Fibroblast of peridontal ligament (primary cell): ENCODE measurements at regions not wholly inside any gene's neighbourhood (a gene's known extent, or its start where the extent isn't known, plus 50 kb on each side); places are given as distances from the start of the nearest gene placed in this dataset.
"Not testable (repeated sequence)": the region's sequence is repeated elsewhere in the genome, so short reads cannot be mapped to it uniquely, and the experiment has no call there.

Experiments
- DNase-seq: peaks from one replicate; pipeline ENCODE4 v3.0.0-alpha.2; 2010; ENCODE audit errors: extremely low read depth

DNA sequence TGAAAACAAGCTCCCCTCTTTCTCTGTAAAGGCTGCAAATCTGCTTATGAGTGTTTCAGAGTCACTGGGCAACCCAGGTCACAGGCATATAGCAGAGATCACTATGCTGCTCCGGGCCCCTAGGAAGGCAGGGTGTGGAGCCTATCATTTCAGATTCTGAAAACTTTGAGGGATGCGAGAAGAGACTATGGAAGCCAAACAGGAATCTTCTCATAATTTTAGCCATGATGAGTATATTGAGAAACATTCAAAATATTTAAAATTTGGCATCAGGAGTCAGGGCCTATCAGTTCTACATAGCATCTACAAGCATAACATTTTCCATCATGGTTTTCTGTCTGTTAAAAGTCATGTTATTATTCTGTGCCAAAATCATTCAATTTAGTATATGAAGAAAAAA, 61.7 kb upstream of the ATXN3L start:
- peak; percentile 77 for DNase-seq

DNA sequence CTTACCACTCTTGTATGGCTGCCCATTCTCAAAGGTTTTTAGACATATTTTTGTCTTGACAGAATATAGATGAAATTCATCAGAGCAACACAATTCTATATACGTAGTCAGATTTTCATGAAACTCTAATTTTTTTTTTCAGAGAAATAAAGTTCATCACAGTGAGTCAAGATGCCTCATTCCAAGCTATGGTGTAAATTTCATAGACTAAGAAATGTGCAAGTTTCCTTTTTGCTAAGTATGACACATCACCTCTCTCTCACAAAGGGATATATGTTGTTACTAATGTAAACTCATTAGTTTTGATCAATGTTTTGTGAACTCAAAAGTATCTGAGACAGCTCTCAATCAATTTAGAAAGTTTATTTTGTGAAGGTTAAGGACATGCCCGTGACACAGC, 60.4 kb upstream of the ATXN3L start:
- DNase-seq: peak; percentile 60

GRCh38 chrX:13378562-13379518, 59.0 kb upstream of the ATXN3L start:
- DNase-seq: not testable (repeated sequence)

GRCh38 chrX:13377550-13377934, 57.7 kb upstream of the ATXN3L start:
- peak; percentile 91 for DNase-seq

DNA sequence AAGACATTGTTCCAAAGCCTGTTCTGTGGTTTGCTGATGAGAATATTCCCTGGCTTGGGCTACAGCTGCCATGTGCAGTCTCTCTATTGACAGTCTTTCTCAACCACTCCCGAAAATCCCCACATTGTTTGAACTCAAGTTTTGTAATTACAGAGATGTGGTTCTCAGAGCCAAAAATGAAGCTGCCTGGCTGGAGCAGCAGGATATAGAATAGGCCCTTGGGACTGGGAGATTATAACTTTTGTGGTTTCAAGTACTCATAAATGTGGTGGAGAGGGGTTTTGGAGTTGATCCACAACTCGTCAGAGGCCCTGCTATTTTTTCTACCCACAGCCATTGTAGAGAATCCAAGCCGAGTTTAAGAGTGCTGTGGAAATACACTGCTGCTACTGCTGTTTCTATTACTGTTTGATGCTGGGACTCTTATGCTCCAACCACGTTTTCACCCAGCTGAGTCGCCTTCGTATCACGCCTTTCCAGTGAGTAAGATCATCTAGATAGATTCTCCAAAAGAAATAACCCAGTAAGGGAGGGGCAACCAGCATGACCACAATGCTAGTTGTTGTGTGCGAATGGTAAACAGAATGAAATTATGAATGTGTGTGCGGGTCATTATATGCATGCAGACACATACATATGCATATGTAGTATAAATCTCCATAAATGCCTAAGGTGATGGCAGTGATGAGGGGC, 57.1 kb upstream of the ATXN3L start:
- DNase-seq: peak; percentile 99

DNA sequence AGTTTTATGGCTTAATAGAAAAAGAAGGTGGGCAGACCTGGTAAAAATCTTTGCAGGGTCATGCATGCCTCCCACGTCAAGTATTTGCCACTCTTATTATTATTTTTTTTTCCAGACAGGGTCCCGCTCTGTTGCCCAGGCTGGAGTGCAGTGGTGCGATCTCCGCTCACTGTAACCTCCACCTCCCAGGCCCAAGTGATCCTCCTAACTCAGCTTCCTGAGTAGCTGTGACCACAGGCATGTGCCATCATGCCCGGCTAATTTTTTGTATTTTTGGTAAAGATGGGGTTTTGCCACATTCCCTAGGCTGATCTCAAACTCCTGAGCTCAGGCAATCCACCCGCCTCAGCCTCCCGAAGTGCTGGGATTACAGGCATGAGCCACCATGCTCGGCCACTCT, 55.7 kb upstream of the ATXN3L start:
- DNase-seq: not testable (repeated sequence)

- no peak for DNase-seq
These were observed 54.5 kb upstream of the ATXN3L start for GRCh38 chrX:13374364-13374763.

DNA sequence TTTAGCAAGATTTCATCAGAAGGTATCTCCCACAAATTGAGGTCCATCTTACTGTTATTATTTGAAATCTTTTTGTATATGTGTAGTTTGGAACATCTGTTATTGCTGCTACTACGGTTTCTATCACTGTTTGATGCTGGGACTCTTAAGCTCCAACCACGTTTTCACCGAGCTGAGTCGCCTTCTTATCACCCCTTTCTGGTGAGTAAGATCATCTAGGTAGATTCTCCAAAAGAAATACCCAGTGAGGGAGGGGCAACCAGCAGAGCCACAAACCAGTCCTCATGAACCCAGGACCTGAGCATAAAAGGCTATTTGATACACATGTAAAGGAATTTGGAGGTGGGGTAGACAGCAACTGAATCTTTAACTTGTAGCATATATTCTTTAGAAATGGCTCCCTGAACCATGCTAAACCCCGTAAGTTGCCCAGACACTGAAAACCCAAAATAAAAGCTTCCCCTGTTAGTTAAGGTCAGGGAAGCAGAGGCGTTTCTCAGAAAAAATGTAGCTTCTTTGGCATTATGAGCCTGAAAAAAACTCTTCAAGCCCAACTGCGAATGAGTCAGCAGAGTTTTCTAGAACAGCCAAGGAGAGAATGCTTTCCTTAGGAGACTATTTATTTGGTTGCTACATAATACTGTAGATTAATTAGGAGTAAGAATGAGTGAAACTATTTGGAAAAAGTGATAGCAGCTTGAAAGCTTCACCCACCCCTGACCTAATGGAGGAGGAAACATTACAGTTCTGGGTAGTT, 53.8 kb upstream of the ATXN3L start:
- DNase-seq: peak; percentile 90

- no peak for DNase-seq
These were observed 53.2 kb upstream of the ATXN3L start for GRCh38 chrX:13373027-13373426.

- DNase-seq: no peak
These were observed 52.5 kb upstream of the ATXN3L start for GRCh38 chrX:13372203-13372980.

GRCh38 chrX:13371186-13371585, 51.3 kb upstream of the ATXN3L start:
- DNase-seq: no peak

DNA sequence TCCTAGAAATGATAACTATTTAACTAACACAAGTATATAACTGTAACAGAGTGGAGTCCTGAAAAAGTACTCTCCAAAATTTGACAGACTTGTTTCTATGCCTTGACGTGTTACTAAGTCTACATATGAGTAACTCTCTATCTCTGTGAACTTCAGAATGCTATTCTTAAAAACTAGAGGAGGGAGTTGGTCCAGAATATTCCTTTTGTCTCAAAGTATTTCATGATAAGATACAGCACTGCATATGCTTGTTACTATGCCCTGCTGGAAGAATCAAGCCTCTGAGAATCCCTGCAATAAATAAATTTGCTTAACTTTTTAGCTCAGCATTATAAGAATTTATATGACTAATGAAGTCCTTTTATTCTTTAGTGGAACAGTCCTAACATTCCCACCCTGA, 50.9 kb upstream of the ATXN3L start:
- no peak for DNase-seq
